ENCODE measurements at regions not wholly inside any gene's neighbourhood (a gene's known extent, or its start where the extent isn't known, plus 50 kb on each side); places are given as distances from the start of the nearest gene placed in this dataset.

GRCh38 chr21:36246080-36246631, 73.8 kb upstream of the MORC3 start:
- peaks cover 27% of the 10 kb centered on the region for H3K36me3 ChIP-seq
- H3K9me3 ChIP-seq, result no peaks in the 10 kb centered on the region
- H3K27ac ChIP-seq, result no peak overlapping the region
- ATAC-seq (ENCODE audit: insufficient number of reproducible peaks, low FRiP score, low read depth), result no peak
- H3K4me3 ChIP-seq, result no peak overlapping the region
- peaks cover 0 to 13% of the 10 kb centered on the region in 2 donors for H3K4me1 ChIP-seq (ENCODE audit: control insufficient read depth in 1 of 2, low read depth in 2 of 2)
- no peaks in the 10 kb centered on the region for H3K27me3 ChIP-seq (replicated peaks; ENCODE audit: insufficient read depth)
- TF ChIP-seq, protein P1, sequence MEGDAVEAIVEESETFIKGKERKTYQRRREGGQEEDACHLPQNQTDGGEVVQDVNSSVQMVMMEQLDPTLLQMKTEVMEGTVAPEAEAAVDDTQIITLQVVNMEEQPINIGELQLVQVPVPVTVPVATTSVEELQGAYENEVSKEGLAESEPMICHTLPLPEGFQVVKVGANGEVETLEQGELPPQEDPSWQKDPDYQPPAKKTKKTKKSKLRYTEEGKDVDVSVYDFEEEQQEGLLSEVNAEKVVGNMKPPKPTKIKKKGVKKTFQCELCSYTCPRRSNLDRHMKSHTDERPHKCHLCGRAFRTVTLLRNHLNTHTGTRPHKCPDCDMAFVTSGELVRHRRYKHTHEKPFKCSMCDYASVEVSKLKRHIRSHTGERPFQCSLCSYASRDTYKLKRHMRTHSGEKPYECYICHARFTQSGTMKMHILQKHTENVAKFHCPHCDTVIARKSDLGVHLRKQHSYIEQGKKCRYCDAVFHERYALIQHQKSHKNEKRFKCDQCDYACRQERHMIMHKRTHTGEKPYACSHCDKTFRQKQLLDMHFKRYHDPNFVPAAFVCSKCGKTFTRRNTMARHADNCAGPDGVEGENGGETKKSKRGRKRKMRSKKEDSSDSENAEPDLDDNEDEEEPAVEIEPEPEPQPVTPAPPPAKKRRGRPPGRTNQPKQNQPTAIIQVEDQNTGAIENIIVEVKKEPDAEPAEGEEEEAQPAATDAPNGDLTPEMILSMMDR (IDR thresholded peaks at IDR 0.05), result no peak
- DNase-seq (ENCODE audit: low spot score), result no peak

DNA sequence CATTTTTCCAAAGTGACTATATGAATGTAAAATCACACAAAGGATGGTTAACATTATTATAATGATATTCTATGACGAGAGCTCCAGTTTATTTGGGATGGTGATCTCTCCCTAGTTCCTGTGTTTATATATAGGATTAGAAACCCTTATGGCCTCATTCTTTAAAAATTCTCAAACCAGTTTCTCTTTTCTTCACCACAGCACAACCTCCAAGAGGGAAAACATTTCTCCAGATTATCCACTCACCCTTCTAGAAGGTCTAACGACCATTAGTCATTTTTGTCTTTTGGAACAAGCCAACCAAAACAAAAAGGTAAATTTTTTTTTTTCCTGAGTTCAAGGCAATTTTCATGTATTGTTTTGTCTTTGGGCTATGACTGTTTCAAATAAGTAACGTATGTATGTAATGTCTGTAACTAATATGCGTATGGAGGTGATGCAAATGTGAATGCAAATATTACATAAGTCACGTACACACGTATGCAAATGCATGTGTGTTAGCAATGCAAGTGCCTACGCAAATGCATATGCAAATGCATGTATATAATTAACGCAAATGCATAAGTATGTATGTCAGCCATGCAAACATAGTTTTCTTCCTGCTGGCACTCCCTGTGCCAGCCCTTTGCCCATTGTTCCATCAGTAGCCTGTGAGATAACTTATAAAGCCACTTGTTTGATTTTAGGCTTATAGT, 72.5 kb upstream of the MORC3 start:
- Histone ChIP-seq H3K9me3 (no peaks in the 10 kb centered on the region), H3K27ac (no peak overlapping the region), H3K27me3 (replicated peaks; ENCODE audit: insufficient read depth) (no peaks in the 10 kb centered on the region), H3K4me3 (no peak overlapping the region), H3K4me1 (ENCODE audit: control insufficient read depth in 1 of 2, low read depth in 2 of 2) (peaks cover 0 to 13% of the 10 kb centered on the region in 2 donors), H3K36me3 (peaks cover 27% of the 10 kb centered on the region)
- DNase-seq (ENCODE audit: low spot score) (no peak), ATAC-seq (ENCODE audit: insufficient number of reproducible peaks, low FRiP score, low read depth) (no peak)
- TF ChIP-seq, protein P1 (IDR thresholded peaks at IDR 0.05), result no peak

DNA sequence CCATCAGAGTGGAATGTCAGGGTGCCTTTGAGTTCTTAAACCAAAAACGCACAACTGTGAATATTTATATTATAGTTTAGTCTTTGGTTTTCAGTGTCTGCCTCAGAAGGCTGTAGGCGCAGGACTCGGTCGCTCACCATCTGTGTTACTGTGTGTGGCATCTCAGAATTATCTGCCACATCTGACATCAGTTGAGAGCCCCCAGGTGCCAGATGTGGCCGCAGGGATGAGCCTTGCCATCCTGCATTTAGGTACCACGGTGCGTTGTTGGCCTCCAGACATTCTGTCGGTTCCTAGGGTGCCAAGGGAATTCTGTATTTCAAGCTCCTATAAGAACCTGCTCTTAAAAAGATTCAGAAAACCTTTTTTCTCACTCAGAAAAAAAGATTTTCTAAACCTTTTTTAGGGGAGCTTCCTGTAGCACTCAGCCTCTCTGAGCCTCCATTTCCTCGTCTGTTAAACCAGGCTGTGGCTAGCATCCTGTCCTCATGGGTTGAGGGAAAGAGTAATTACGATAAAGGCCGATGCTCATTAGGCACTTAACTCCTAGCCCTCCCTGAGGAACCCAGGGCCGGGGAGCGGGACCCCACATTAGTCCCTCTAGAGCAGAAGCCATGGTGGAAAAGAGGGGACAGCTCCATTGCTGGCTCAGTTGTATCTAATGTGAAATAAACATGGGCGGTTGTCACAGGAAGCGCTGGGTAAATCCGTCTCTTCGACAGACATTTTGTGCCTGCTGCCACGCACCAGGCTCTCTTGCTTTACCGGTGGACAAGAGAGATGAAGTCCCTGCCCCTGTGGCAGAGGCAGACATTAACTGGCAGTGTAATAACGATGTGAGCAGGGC, 70.2 kb upstream of the MORC3 start:
- Histone ChIP-seq H3K27ac (no peak overlapping the region), H3K4me3 (no peak overlapping the region), H3K27me3 (replicated peaks; ENCODE audit: insufficient read depth) (no peaks in the 10 kb centered on the region), H3K36me3 (peaks cover 23% of the 10 kb centered on the region), H3K9me3 (no peaks in the 10 kb centered on the region), H3K4me1 (ENCODE audit: control insufficient read depth in 1 of 2, low read depth in 2 of 2) (peaks cover 0 to 13% of the 10 kb centered on the region in 2 donors)
- TF ChIP-seq, protein P1 (IDR thresholded peaks at IDR 0.05), result no peak
- no peak for DNase-seq (ENCODE audit: low spot score)
- no peak for ATAC-seq (ENCODE audit: insufficient number of reproducible peaks, low FRiP score, low read depth)

GRCh38 chr21:36250423-36251075, 69.4 kb upstream of the MORC3 start:
- Histone ChIP-seq H3K4me1 (ENCODE audit: control insufficient read depth in 1 of 2, low read depth in 2 of 2) (peaks cover 0 to 13% of the 10 kb centered on the region in 2 donors), H3K9me3 (no peaks in the 10 kb centered on the region), H3K27ac (no peak overlapping the region), H3K36me3 (peaks cover 18% of the 10 kb centered on the region), H3K4me3 (no peak overlapping the region), H3K27me3 (replicated peaks; ENCODE audit: insufficient read depth) (no peaks in the 10 kb centered on the region)
- no peak for ATAC-seq (ENCODE audit: insufficient number of reproducible peaks, low FRiP score, low read depth)
- DNase-seq (ENCODE audit: low spot score), result no peak
- TF ChIP-seq, protein P1 (IDR thresholded peaks at IDR 0.05), result no peak
